Mesenteric fat pad (tissue), 1 donor: ENCODE measurements at regions not wholly inside any gene's neighbourhood (a gene's known extent, or its start where the extent isn't known, plus 50 kb on each side); places are given as distances from the start of the nearest gene placed in this dataset.
"Not testable (repeated sequence)": the region's sequence is repeated elsewhere in the genome, so short reads cannot be mapped to it uniquely, and the experiment has no call there.

Experiments
- DNase-seq: peaks from one replicate; pipeline ENCODE4 v3.0.0-alpha.2; 2020; ENCODE audit warnings: low spot score
- donor health status: DM: yes; HTN: yes; CAD: no.

- no peak for DNase-seq
These were observed 518.4 kb downstream of the CCSER2 start for GRCh38 chr10:84846658-84847316.

GRCh38 chr10:84848967-84849366 lies 520.6 kb downstream of the CCSER2 start:
- DNase-seq, result no peak

GRCh38 chr10:84850826-84851225 lies 522.4 kb downstream of the CCSER2 start:
- no peak for DNase-seq

GRCh38 chr10:84854439-84854838 lies 526.0 kb downstream of the CCSER2 start:
- DNase-seq, result no peak

GRCh38 chr10:84860855-84861254 lies 532.5 kb downstream of the CCSER2 start:
- no peak for DNase-seq

GRCh38 chr10:84862551-84862950 lies 534.2 kb downstream of the CCSER2 start:
- no peak for DNase-seq

GRCh38 chr10:84863675-84864074 lies 535.3 kb downstream of the CCSER2 start:
- no peak for DNase-seq

- no peak for DNase-seq
These were observed 548.0 kb downstream of the CCSER2 start for GRCh38 chr10:84876116-84876999.

- DNase-seq, result no peak
These were observed 551.6 kb downstream of the CCSER2 start for GRCh38 chr10:84879991-84880390.

- not testable (repeated sequence) for DNase-seq
These were observed 553.3 kb downstream of the CCSER2 start for GRCh38 chr10:84881696-84882095.

GRCh38 chr10:84890706-84891105 lies 562.3 kb downstream of the CCSER2 start:
- DNase-seq, result no peak

- no peak for DNase-seq
These were observed 563.2 kb downstream of the CCSER2 start for GRCh38 chr10:84891631-84892030.

GRCh38 chr10:84895541-84895940 lies 567.2 kb downstream of the CCSER2 start:
- DNase-seq, result no peak

GRCh38 chr10:84896909-84897308 lies 568.5 kb downstream of the CCSER2 start:
- no peak for DNase-seq

- no peak for DNase-seq
These were observed 570.9 kb downstream of the CCSER2 start for GRCh38 chr10:84899268-84899667.

GRCh38 chr10:84900141-84900540 lies 571.8 kb downstream of the CCSER2 start:
- no peak for DNase-seq

- DNase-seq, result no peak
These were observed 573.5 kb downstream of the CCSER2 start for GRCh38 chr10:84901885-84902284.

- no peak for DNase-seq
These were observed 574.2 kb downstream of the CCSER2 start for GRCh38 chr10:84902553-84902952.

- DNase-seq, result no peak
These were observed 574.9 kb downstream of the CCSER2 start for GRCh38 chr10:84903320-84903719.

- DNase-seq, result no peak
These were observed 579.1 kb downstream of the CCSER2 start for GRCh38 chr10:84907461-84908009.

GRCh38 chr10:84908491-84908890 lies 580.1 kb downstream of the CCSER2 start:
- no peak for DNase-seq

GRCh38 chr10:84921701-84922100 lies 593.3 kb downstream of the CCSER2 start:
- no peak for DNase-seq
